Ishikawa (cell line): ENCODE measurements at regions not wholly inside any gene's neighbourhood (a gene's known extent, or its start where the extent isn't known, plus 50 kb on each side); places are given as distances from the start of the nearest gene placed in this dataset.

Experiments used
- EGR1 ChIP-seq: IDR thresholded peaks from 2 replicates; pipeline ENCODE4 v1.6.1; 2012
- EP300 ChIP-seq: IDR thresholded peaks from 2 replicates; pipeline ENCODE4 v1.6.1; 2012; ENCODE audit warnings: borderline replicate concordance
- MAX ChIP-seq: IDR thresholded peaks from 2 replicates; pipeline ENCODE4 v1.6.1; 2012
- RAD21 ChIP-seq: IDR thresholded peaks from 2 replicates; pipeline ENCODE4 v1.6.1; 2012; ENCODE audit warnings: low read depth
- REST ChIP-seq: IDR thresholded peaks from 2 replicates; pipeline ENCODE4 v1.6.1; 2012; ENCODE audit warnings: low read depth, mild to moderate bottlenecking
- TAF1 ChIP-seq: IDR thresholded peaks from 2 replicates; pipeline ENCODE4 v1.6.1; 2012; ENCODE audit warnings: low read depth, mild to moderate bottlenecking
- TCF12 ChIP-seq: IDR thresholded peaks from 2 replicates; pipeline ENCODE4 v1.6.1; 2012; ENCODE audit warnings: low read depth

GRCh38 chr5:58330781-58331180, 129.1 kb downstream of the PLK2 start:
- no peak for TF ChIP-seq RAD21
- no peak for TF ChIP-seq TCF12
- TF ChIP-seq EP300 = no peak
- no peak for TF ChIP-seq TAF1
- TF ChIP-seq MAX = no peak
- TF ChIP-seq REST = no peak
- no peak for TF ChIP-seq EGR1
